GM21619 (cell line): ENCODE measurements at regions not wholly inside any gene's neighbourhood (a gene's known extent, or its start where the extent isn't known, plus 50 kb on each side); places are given as distances from the start of the nearest gene placed in this dataset.

Source experiments
- ATAC-seq: cut with Tn5 transposase; IDR thresholded peaks from one replicate; pipeline ENCODE4 v1.9.1; 2021; ENCODE audit not compliant: unreplicated experiment

- no peak for ATAC-seq
Measured at GRCh38 chr6:14676064-14676463, 558.5 kb downstream of the CD83 start.

GRCh38 chr6:14676977-14677781, 559.6 kb downstream of the CD83 start:
- no peak for ATAC-seq

GRCh38 chr6:14681699-14682487, 564.0 kb upstream of the JARID2 start:
- no peak for ATAC-seq

GRCh38 chr6:14682812-14683211, 563.1 kb upstream of the JARID2 start:
- no peak for ATAC-seq

GRCh38 chr6:14689639-14690038, 556.2 kb upstream of the JARID2 start:
- ATAC-seq = no peak

GRCh38 chr6:14690120-14691056, 555.5 kb upstream of the JARID2 start:
- no peak for ATAC-seq

- no peak for ATAC-seq
Measured at GRCh38 chr6:14692208-14692607, 553.7 kb upstream of the JARID2 start.

GRCh38 chr6:14693301-14694192, 552.3 kb upstream of the JARID2 start:
- ATAC-seq = no peak

- ATAC-seq = no peak
Measured at GRCh38 chr6:14694308-14694707, 551.6 kb upstream of the JARID2 start.

- ATAC-seq = no peak
Measured at GRCh38 chr6:14695579-14695978, 550.3 kb upstream of the JARID2 start.

- ATAC-seq = no peak
Measured at GRCh38 chr6:14696367-14696766, 549.5 kb upstream of the JARID2 start.

- no peak for ATAC-seq
Measured at GRCh38 chr6:14697427-14697826, 548.4 kb upstream of the JARID2 start.

- ATAC-seq = no peak
Measured at GRCh38 chr6:14699803-14700601, 545.9 kb upstream of the JARID2 start.

GRCh38 chr6:14701946-14702345, 543.9 kb upstream of the JARID2 start:
- no peak for ATAC-seq

GRCh38 chr6:14702678-14703077, 543.2 kb upstream of the JARID2 start:
- no peak for ATAC-seq

GRCh38 chr6:14703586-14703985, 542.3 kb upstream of the JARID2 start:
- ATAC-seq = no peak

- no peak for ATAC-seq
Measured at GRCh38 chr6:14704383-14705271, 541.2 kb upstream of the JARID2 start.

GRCh38 chr6:14705841-14706377, 540.0 kb upstream of the JARID2 start:
- no peak for ATAC-seq
